GM21515 (cell line): ENCODE measurements at regions not wholly inside any gene's neighbourhood (a gene's known extent, or its start where the extent isn't known, plus 50 kb on each side); places are given as distances from the start of the nearest gene placed in this dataset.
"Not testable (repeated sequence)": the region's sequence is repeated elsewhere in the genome, so short reads cannot be mapped to it uniquely, and the experiment has no call there.

Source experiments
- ATAC-seq: cut with Tn5 transposase; IDR thresholded peaks from one replicate; pipeline ENCODE4 v1.9.1; 2021; ENCODE audit not compliant: unreplicated experiment

DNA sequence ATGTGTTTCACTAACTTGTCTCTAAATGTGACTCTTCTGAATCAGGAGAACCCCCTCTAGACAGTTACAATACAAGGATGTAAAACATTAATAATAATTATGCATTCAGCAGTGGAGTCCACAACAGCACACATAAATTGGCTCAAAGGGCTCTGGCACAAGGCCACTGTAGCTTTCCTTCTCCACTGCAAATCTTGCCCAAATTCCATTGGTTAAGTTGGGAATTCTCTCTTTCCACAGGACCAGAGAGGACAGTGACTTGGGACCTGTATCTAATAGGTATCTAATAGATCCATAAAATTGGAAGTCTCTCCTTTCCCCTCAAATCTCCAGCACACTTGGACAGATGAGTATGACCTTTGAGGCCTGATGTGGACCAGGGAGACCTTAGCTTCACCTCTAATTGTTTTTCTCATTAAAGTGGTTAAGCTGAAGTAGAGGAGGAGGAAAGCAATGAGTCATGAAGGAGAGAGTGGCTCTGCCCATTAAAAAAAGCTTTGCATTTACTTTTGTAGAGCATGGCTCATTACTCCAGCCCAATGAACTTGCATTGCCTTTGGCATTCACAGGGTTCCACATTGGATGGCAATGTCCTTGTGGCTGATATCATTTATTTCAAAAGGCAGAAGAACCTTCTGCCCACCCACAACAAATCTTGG is 72.3 kb upstream of the SH3RF1 start:
- ATAC-seq, result no peak

DNA sequence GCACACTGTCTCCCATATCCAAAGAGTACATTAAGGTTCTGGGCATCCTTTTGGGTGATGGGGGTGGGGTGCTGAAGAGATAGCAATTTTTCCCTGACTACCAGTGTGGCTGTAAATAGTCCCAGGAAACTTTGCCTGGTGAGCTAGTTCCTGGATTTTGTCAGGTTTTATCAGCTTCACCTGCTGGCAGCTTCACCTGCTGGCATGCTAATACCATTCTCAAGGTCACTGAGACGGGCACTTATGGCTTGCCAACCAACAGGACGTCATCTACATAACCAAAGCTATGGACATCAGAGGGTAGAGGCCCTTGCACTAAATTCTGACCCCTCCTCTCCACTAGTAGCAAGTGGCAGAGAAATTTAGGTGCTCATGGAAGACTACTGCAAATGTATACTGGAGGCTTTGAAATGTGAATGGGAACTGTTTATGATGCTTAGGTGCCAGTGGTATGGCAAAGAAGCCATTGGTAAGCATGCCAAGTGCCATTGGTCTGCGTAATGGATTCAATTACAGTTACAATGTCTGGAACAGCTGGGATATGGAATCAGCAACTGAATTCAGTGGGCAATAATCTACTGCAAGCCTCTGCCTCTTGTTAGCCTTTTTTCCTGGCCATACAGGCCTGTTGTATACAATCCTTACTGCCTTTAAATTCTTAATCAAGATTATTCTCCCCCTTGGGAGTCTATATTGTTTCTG is 71.6 kb upstream of the SH3RF1 start:
- ATAC-seq, result no peak

DNA sequence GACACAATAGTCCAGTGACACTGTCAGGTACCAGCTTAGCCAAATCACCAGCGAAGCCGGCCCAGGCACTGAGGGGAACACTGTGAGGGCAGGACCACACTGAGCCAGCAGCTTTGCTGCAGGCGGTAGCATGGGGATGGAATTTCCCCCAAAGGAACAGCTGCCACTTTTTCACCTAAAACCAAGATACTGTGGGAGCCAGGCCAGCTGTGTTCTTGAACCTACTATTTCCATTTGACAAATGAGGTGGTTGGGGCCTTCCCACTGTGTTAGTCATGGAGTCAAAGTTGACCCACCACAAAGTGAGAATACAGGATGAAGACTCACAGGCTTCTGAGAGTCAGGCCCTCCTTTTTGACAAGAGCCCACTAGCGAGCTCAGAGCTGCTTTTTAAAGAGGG is 70.7 kb upstream of the SH3RF1 start:
- ATAC-seq, result peak; percentile 76

DNA sequence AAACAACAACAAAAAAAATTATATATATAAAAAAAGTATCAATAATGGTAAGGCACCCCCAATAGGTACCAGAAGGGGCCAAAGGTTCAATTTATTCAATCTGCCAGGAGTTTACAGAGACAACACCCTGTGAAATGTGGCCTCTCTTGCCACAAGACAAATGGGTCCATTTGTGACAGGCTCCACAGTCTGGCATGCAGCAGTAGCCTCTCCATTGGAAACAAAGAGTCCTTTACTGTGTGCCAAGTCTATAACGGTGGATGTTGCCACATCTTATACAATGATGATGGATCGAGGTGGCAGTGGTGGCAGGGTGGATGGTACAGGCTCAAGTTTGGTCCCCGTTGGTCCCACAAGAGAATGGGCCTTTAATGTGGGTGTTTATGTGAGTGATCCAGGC is 70.1 kb upstream of the SH3RF1 start:
- no peak for ATAC-seq

DNA sequence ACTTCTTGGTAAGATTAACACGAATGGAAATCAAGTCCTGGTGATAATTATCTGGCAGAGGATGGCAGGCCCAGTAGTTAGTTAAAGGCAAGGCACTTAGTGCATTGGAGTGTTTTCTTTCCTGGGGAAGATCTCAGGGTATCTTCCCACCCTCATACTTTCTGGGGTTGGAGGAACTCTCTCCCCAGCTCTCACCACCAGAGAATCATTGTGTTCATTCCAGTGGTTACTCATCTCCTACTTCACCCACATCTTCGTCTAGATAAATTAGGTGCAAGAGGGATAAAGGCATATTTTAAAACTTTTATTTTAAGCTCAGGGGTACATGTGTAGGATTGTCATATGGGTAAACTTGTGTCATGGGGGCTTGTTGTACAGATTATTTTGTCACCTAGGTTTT is 67.5 kb upstream of the SH3RF1 start:
- no peak for ATAC-seq

DNA sequence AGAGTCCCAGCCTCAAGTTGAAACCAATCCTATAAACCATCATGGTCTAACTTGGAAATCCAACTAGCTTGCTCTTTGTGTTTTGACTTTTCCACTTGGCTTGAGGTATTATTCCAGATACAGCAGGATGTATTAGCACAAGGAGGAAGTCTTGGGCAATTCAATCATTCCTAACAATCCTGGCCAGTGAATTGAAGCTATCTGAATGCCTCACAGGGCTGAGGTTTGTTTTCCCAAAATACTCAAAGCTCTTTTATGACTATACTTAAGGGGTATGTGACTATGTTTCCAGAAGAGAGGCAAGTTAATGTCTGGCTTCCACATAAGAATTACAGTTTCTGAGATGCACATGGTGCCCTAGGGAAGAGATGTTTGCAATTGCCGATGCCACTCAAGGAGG is 66.8 kb upstream of the SH3RF1 start:
- no peak for ATAC-seq

DNA sequence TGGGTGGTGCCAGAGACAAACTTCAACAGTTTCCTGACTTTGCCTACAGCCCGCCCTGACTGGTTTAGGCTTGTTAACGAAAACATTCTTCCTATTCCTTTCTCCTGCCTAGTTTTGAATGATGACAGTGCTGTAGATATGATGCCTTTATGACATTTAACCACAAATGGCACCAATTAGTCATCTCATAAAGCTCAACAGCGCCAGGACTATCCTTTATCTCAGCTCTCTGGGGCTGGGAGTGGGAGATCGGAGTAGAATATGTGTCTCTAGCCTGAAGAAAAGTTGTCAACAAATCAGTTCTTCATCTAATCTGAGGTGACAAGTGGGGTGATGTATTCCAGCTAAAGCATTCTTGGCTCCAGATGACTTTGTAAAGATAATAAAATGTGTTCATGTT is 64.6 kb upstream of the SH3RF1 start:
- ATAC-seq, result no peak

DNA sequence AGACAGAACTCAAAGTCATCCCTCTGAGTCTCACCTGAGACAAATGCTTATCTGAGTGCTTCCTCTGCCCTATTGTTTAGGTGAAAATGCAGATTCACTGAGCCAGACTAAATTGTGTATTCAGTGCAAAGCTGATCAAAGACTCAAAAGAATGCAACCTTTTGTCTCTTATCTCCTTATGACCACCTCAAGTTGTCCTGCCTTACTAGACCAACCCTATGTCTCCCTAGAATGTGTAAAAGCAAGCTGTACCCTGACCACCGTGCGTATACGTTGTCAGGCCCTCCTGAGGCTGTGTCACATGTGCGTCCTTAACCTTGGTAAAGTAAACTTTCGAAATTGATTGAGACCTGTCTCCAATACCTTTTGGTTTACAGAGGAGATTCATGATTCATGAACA is 63.6 kb upstream of the SH3RF1 start:
- ATAC-seq, result no peak

DNA sequence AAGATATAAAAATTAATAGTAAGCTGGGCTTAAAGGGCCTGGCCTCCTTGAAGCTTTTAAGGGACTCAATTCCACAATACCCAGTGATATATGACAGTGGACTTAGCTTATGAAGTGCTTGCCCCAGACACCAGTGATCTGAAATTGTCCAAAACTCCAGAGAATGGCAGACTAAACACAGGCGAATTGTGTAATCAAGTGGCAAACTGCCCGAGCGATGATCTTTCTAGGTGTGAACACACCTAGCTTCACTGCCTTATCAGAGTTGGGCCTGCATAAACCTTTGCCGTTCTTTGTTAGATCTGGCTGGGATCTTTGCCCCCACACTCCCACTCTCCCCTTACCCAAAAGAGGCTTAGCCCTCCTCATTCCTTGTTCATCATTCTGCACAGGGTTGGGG is 62.5 kb upstream of the SH3RF1 start:
- ATAC-seq, result no peak

DNA sequence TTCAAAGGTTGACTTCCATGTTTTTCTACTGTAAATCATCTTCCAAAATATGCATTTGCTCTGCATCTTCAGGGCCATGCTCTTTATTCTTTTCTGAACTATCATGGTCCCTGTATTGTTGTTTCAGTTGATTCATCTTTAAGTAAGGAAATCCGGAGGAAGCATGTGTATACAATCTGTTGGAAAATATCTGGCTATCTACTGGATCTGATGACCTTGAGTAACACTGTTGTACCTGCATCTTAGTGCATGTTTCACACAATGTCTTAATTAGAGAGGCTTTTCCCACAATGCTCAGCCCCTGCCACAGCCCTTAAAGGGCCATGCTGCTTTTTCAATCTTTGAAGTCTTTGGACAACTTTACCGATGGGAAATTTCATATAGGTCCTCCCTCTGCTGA is 61.8 kb upstream of the SH3RF1 start:
- no peak for ATAC-seq

DNA sequence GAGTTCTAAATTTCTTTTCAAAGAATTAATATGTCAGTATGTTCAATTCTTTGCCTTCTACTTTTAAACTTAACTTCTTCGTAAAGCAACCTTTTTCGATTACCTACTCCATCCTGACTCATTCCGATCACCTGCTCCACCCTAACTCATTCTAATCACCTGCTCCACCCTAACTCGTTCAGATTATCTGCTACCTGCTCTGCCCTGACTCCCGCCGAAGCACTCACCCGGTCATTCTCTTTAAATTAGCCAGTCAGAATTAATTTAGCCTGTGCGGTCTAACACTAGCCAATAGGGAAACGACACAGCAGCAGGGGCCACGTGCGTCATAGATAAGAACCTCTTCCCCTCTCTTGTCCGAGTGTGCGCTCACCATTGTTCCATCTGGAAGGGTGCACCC is 60.1 kb upstream of the SH3RF1 start:
- ATAC-seq, result no peak

DNA sequence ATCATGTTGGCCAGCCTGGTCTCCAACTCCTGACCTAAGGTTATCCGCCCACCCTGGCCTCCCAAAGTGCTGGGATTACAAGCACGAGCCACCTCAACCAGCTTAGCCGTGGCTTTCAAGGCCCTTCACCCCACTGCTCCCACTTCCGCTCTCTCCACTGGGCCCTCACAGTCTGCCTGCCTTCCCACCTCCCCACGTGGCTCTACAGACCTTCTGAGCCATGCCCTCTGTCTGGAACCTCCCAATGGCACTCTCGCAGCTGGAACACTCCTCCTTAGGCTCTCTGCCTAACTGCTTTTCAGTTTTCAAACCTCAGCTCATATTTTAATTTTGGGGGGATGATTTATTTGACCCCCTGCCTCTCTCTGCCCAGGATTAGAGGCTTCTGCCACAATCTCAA is 59.3 kb upstream of the SH3RF1 start:
- ATAC-seq, result no peak

DNA sequence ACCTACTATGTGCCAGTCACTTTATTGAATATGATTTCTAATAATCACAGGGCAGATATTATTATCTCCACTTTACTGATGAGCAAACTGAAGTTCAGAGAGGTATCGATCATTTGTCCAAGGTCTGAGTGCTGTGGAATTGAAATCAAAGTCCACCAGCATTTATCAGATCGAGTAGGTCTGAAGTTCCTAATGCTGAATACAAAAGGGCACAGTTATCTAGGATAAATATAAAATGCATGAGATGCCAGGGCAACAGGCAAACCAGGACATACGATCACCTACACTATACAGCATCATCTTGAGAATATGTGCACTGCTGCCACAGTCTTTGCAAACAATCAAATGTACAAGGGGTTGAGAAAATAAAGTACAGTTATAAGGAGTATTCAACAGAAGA is 57.2 kb upstream of the SH3RF1 start:
- no peak for ATAC-seq

DNA sequence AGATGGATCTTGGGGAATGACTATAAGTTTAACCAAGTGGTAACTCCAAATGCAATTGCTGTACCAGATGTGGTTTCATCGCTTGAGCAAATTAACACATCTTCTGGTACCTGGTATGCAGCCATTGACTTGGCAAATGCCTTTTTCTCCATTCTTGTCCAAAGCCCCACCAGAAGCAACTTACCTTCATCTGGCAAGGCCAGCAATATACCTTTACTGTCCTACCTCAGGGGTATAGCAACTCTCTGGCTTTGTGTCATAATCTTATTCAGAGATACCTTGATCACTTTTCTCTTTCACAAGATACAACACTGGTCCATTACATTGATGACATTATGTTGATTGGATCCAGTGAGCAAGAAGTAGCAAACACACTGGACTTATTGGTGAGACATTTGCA is 53.2 kb upstream of the SH3RF1 start:
- ATAC-seq, result not testable (repeated sequence)

DNA sequence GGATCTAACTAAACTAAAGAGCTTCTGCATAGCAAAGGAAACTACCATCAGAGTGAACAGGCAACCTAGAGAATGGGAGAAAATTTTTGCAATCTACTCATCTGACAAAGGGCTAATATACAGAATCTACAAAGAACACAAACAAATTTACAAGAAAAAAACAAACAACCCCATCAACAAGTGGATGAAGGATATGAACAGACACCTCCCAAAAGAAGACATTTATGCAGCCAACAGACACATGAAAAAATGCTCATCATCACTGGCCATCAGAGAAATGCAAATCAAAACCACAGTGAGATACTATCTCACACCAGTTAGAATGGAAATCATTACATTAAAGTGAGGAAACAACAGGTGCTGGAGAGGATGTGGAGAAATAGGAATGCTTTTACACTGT is 52.1 kb upstream of the SH3RF1 start:
- not testable (repeated sequence) for ATAC-seq
